ENCODE measurements at regions not wholly inside any gene's neighbourhood (a gene's known extent, or its start where the extent isn't known, plus 50 kb on each side); places are given as distances from the start of the nearest gene placed in this dataset.

DNA sequence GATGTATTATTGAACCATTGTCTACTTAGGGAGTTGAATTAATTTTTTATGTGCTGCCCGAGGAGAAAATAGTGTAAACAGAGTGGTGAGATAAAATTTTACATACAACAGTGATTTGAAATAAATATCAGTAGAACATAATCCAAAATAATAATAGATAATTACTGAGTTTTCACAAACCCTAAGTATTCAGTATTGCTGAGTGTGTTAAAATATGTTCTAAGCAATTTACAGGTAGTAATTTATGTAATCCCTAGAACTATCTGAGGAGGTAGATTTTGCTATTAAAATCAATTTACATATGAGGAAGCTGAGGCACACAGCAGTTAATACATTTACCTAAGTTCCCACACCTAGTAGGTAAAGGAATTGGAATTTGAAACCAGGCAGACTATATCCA is 134.7 kb upstream of the FAT1 start:
- Histone ChIP-seq H3K27me3 (replicated peaks in 1 of 4; ENCODE audit: control insufficient read depth in 3 of 4, extremely low read depth in 1 of 4, insufficient read depth in 3 of 4, low read length in 3 of 4) (no peaks in the 10 kb centered on the region), H3K18ac (ENCODE audit: extremely low read depth, low read length) (no peak overlapping the region)
- POLR2A ChIA-PET (ENCODE audit: partially characterized antibody): no interaction called here

More for the DNA sequence above, 134.7 kb upstream of the FAT1 start:
- Histone ChIP-seq H2BK20ac (ENCODE audit: low read length) (no peak overlapping the region), H4K8ac (ENCODE audit: extremely low read depth, insufficient read depth, low read length) (no peak overlapping the region), H3K9ac (replicated peaks in 1 of 4; ENCODE audit: extremely low read depth in 1 of 4, low read depth in 3 of 4, low read length in 3 of 4) (no peak overlapping the region), H3K56ac (replicated peaks; ENCODE audit: insufficient read length, low read depth, low read length) (no peak overlapping the region), H3K4me3 (ENCODE audit: extremely low read depth in 1 of 4, insufficient read depth in 2 of 4, low read depth in 3 of 4, low read length in 4 of 4) (no peak overlapping the region), H3K14ac (ENCODE audit: insufficient read length) (no peak overlapping the region), H3K79me1 (ENCODE audit: low read depth, low read length) (no peaks in the 10 kb centered on the region), H2BK5ac (ENCODE audit: low read depth, low read length) (no peak overlapping the region), H3K4ac (replicated peaks; ENCODE audit: insufficient read length, low read depth, low read length) (no peak overlapping the region), H2BK15ac (ENCODE audit: low read length) (no peak overlapping the region), H2BK120ac (replicated peaks; ENCODE audit: low read depth, low read length) (no peak overlapping the region), H3K23me2 (ENCODE audit: low read depth, low read length) (no peaks in the 10 kb centered on the region), H4K91ac (replicated peaks; ENCODE audit: insufficient read length, low read length) (no peak overlapping the region), H3K27ac (ENCODE audit: low read depth, low read length) (no peak overlapping the region), H4K20me1 (replicated peaks in 1 of 2; ENCODE audit: control insufficient read depth in 1 of 2, insufficient read depth in 2 of 2, low read length in 2 of 2) (no peaks in the 10 kb centered on the region), H3K4me1 (replicated peaks in 1 of 4; ENCODE audit: control insufficient read depth in 3 of 4, insufficient read depth in 4 of 4, low read length in 3 of 4) (no peaks in the 10 kb centered on the region), H2AK5ac (ENCODE audit: low read depth, low read length) (no peak overlapping the region), H3K36me3 (ENCODE audit: control insufficient read depth in 2 of 4, insufficient read depth in 4 of 4, low read length in 3 of 4) (no peaks in the 10 kb centered on the region), H3K9me3 (ENCODE audit: insufficient read depth in 2 of 2, low read depth in 1 of 2, low read length in 1 of 2) (no peaks in the 10 kb centered on the region), H3K23ac (ENCODE audit: insufficient read length) (no peak overlapping the region), H3K79me2 (ENCODE audit: control insufficient read depth in 1 of 2, insufficient read depth in 2 of 2, low read length in 2 of 2) (no peaks in the 10 kb centered on the region), H3K4me2 (ENCODE audit: insufficient read depth in 1 of 2, low read depth in 2 of 2, low read length in 2 of 2) (no peak overlapping the region), H2AFZ (ENCODE audit: low read length) (no peak overlapping the region), H4K5ac (ENCODE audit: insufficient read length, low read depth, low read length) (no peak overlapping the region), H2BK12ac (ENCODE audit: low read depth, low read length) (no peak overlapping the region)
- CTCF ChIA-PET (ENCODE audit: partially characterized antibody): no interaction called here
- 96% methylated on average over 1 of the region's 1 CpG; no CpG with 5 or more reads in 1 of the 2 experiments for WGBS, 2 experiments (ENCODE audit: extremely low coverage in 1 of 2, insufficient coverage in 1 of 2, insufficient read length in 1 of 2, insufficient replicate concordance in 2 of 2, low coverage in 1 of 2, low lambda C conversion rate in 2 of 2, missing lambda C conversion rate in 1 of 2)
- FAIRE-seq (no peak), DNase-seq (ENCODE audit: low read depth in 1 of 2, low spot score in 2 of 2) (no peak)
- no peak for TF ChIP-seq SAP30 (IDR thresholded peaks at IDR 0.05; ENCODE audit: insufficient read depth, insufficient replicate concordance, low read length)
- TF ChIP-seq FOSL1 (IDR thresholded peaks at IDR 0.05; ENCODE audit: insufficient read depth, low read depth, low read length): no peak
- no peak for TF ChIP-seq POLR2AphosphoS5 (IDR thresholded peaks at IDR 0.05; ENCODE audit: low read depth, low read length)
- TF ChIP-seq CBX5 (IDR thresholded peaks at IDR 0.05; ENCODE audit: low read depth, low read length): no peak
- TF ChIP-seq RBBP5 (IDR thresholded peaks at IDR 0.05; ENCODE audit: borderline replicate concordance, low read depth, low read length): no peak

Data from H1 (cell line).